ENCODE measurements at regions not wholly inside any gene's neighbourhood (a gene's known extent, or its start where the extent isn't known, plus 50 kb on each side); places are given as distances from the start of the nearest gene placed in this dataset.

- DNase-seq (ENCODE audit: low spot score), result no peak
- in situ Hi-C loops (cut with HindIII; ENCODE audit: low sequenced_read_pairs), result no loop called here
Observed at GRCh38 chr6:68410021-68410420, 225.1 kb upstream of the ADGRB3 start.

- no peak for DNase-seq (ENCODE audit: low spot score)
- in situ Hi-C loops (cut with HindIII; ENCODE audit: low sequenced_read_pairs), result no loop called here
Observed at GRCh38 chr6:68400396-68400795, 234.7 kb upstream of the ADGRB3 start.

GRCh38 chr6:68391953-68392352, 243.1 kb upstream of the ADGRB3 start:
- in situ Hi-C loops (cut with HindIII; ENCODE audit: low sequenced_read_pairs), result no loop called here
- no peak for DNase-seq (ENCODE audit: low spot score)

- no peak for DNase-seq (ENCODE audit: low spot score)
- in situ Hi-C loops (cut with HindIII; ENCODE audit: low sequenced_read_pairs), result no loop called here
Observed at GRCh38 chr6:68372991-68373390, 262.1 kb upstream of the ADGRB3 start.

- in situ Hi-C loops (cut with HindIII; ENCODE audit: low sequenced_read_pairs), result no loop called here
- no peak for DNase-seq (ENCODE audit: low spot score)
Observed at GRCh38 chr6:68368845-68369244, 266.2 kb upstream of the ADGRB3 start.

- in situ Hi-C loops (cut with HindIII; ENCODE audit: low sequenced_read_pairs), result no loop called here
Observed at GRCh38 chr6:68364271-68364805, 270.7 kb upstream of the ADGRB3 start.

GRCh38 chr6:68343901-68344300, 291.2 kb upstream of the ADGRB3 start:
- DNase-seq (ENCODE audit: low spot score), result peak; percentile 44
- in situ Hi-C loops (cut with HindIII; ENCODE audit: low sequenced_read_pairs), result no loop called here

More at GRCh38 chr6:68364271-68364805, 270.7 kb upstream of the ADGRB3 start:
- no peak for DNase-seq (ENCODE audit: low spot score)

- DNase-seq (ENCODE audit: low spot score), result peak; percentile 22
- in situ Hi-C loops (cut with HindIII; ENCODE audit: low sequenced_read_pairs), result no loop called here
Observed at GRCh38 chr6:68342286-68342685, 292.8 kb upstream of the ADGRB3 start.

GRCh38 chr6:68339488-68340131, 295.5 kb upstream of the ADGRB3 start:
- in situ Hi-C loops (cut with HindIII; ENCODE audit: low sequenced_read_pairs), result no loop called here
- DNase-seq (ENCODE audit: low spot score), result no peak

GRCh38 chr6:68333442-68333841, 301.6 kb upstream of the ADGRB3 start:
- in situ Hi-C loops (cut with HindIII; ENCODE audit: low sequenced_read_pairs), result no loop called here

GRCh38 chr6:68328156-68328555, 306.9 kb upstream of the ADGRB3 start:
- in situ Hi-C loops (cut with HindIII; ENCODE audit: low sequenced_read_pairs), result no loop called here
- no peak for DNase-seq (ENCODE audit: low spot score)

More at GRCh38 chr6:68333442-68333841, 301.6 kb upstream of the ADGRB3 start:
- DNase-seq (ENCODE audit: low spot score), result peak; percentile 15

- in situ Hi-C loops (cut with HindIII; ENCODE audit: low sequenced_read_pairs), result no loop called here
- no peak for DNase-seq (ENCODE audit: low spot score)
Observed at GRCh38 chr6:68326762-68327161, 308.3 kb upstream of the ADGRB3 start.

- in situ Hi-C loops (cut with HindIII; ENCODE audit: low sequenced_read_pairs), result no loop called here
- no peak for DNase-seq (ENCODE audit: low spot score)
Observed at GRCh38 chr6:68317366-68317765, 317.7 kb upstream of the ADGRB3 start.

GRCh38 chr6:68313911-68314310, 321.2 kb upstream of the ADGRB3 start:
- in situ Hi-C loops (cut with HindIII; ENCODE audit: low sequenced_read_pairs), result no loop called here
- DNase-seq (ENCODE audit: low spot score), result no peak

GRCh38 chr6:68307301-68307700, 327.8 kb upstream of the ADGRB3 start:
- DNase-seq (ENCODE audit: low spot score), result no peak
- in situ Hi-C loops (cut with HindIII; ENCODE audit: low sequenced_read_pairs), result no loop called here

- in situ Hi-C loops (cut with HindIII; ENCODE audit: low sequenced_read_pairs), result no loop called here
- no peak for DNase-seq (ENCODE audit: low spot score)
Observed at GRCh38 chr6:68296126-68296525, 339.0 kb upstream of the ADGRB3 start.

- DNase-seq (ENCODE audit: low spot score), result no peak
- in situ Hi-C loops (cut with HindIII; ENCODE audit: low sequenced_read_pairs), result no loop called here
Observed at GRCh38 chr6:68282646-68283045, 352.4 kb upstream of the ADGRB3 start.

- in situ Hi-C loops (cut with HindIII; ENCODE audit: low sequenced_read_pairs), result no loop called here
- DNase-seq (ENCODE audit: low spot score), result no peak
Observed at GRCh38 chr6:68279793-68280557, 355.1 kb upstream of the ADGRB3 start.

- DNase-seq (ENCODE audit: low spot score), result no peak
- in situ Hi-C loops (cut with HindIII; ENCODE audit: low sequenced_read_pairs), result no loop called here
Observed at GRCh38 chr6:68273297-68273696, 361.8 kb upstream of the ADGRB3 start.

- in situ Hi-C loops (cut with HindIII; ENCODE audit: low sequenced_read_pairs), result no loop called here
- no peak for DNase-seq (ENCODE audit: low spot score)
Observed at GRCh38 chr6:68256391-68256790, 378.7 kb upstream of the ADGRB3 start.

- DNase-seq (ENCODE audit: low spot score), result no peak
- in situ Hi-C loops (cut with HindIII; ENCODE audit: low sequenced_read_pairs), result no loop called here
Observed at GRCh38 chr6:68252632-68253031, 382.4 kb upstream of the ADGRB3 start.

Data from G401 (cell line).